HFFc6 (cell line): ENCODE measurements at regions not wholly inside any gene's neighbourhood (a gene's known extent, or its start where the extent isn't known, plus 50 kb on each side); places are given as distances from the start of the nearest gene placed in this dataset.

Experiments
- DNase-seq: peaks from one replicate; pipeline ENCODE4 v3.0.0-alpha.2; 2018
- H3K27ac Mint-ChIP-seq: 2 replicates; pipeline ENCODE4 v1.8.0; 2020; ENCODE audit warnings: mild to moderate bottlenecking, mixed read lengths
- H3K27me3 Mint-ChIP-seq: 2 replicates; pipeline ENCODE4 v1.8.0; 2021; ENCODE audit warnings: mild to moderate bottlenecking, moderate library complexity, mixed read lengths; ENCODE audit not compliant: insufficient read depth
- H3K36me3 Mint-ChIP-seq: 2 replicates; pipeline ENCODE4 v1.8.0; 2021; ENCODE audit warnings: low read depth, mixed read lengths
- H3K4me1 Mint-ChIP-seq: 2 replicates; pipeline ENCODE4 v1.8.0; 2020; ENCODE audit warnings: low read depth, mixed read lengths
- H3K4me3 Mint-ChIP-seq: 2 replicates; pipeline ENCODE4 v1.8.0; 2020; ENCODE audit warnings: mild to moderate bottlenecking, moderate library complexity, mixed read lengths
- H3K9me3 Mint-ChIP-seq: 2 replicates; pipeline ENCODE4 v1.8.0; 2020; ENCODE audit warnings: mild to moderate bottlenecking, mixed read lengths
- CTCF ChIP-seq: fragments of 200-600 bp; sonication (generic); IDR thresholded peaks from 2 replicates; pipeline ENCODE4 v1.5.0; 2021; ENCODE audit warnings: antibody characterized with exemption, mild to moderate bottlenecking

- TF ChIP-seq CTCF: no peak
- Mint-ChIP-seq H3K36me3 (no peaks in the 10 kb centered on the region; the same call in 1 of the 2 replicates), H3K4me3 (no peak overlapping the region), H3K27me3 (no peaks in the 10 kb centered on the region; the same call in 1 of the 2 replicates), H3K27ac (no peak overlapping the region), H3K4me1 (no peaks in the 10 kb centered on the region), H3K9me3 (peaks cover 4% of the 10 kb centered on the region; the same call in 1 of the 2 replicates)
- no peak for DNase-seq
These were observed 198.7 kb upstream of the NDST3 start for GRCh38 chr4:117835566-117835965.

GRCh38 chr4:117844594-117844993 is 189.7 kb upstream of the NDST3 start:
- no peak for TF ChIP-seq CTCF
- Mint-ChIP-seq H3K4me1 (no peaks in the 10 kb centered on the region), H3K27ac (no peak overlapping the region), H3K36me3 (no peaks in the 10 kb centered on the region; the same call in 1 of the 2 replicates), H3K4me3 (no peak overlapping the region), H3K27me3 (no peaks in the 10 kb centered on the region), H3K9me3 (peaks cover 38% of the 10 kb centered on the region)
- DNase-seq: no peak

GRCh38 chr4:117845270-117845669 is 189.0 kb upstream of the NDST3 start:
- Mint-ChIP-seq H3K27ac (no peak overlapping the region), H3K9me3 (peaks cover 44% of the 10 kb centered on the region), H3K4me3 (no peak overlapping the region), H3K36me3 (peaks cover 4% of the 10 kb centered on the region; the same call in 1 of the 2 replicates), H3K27me3 (no peaks in the 10 kb centered on the region; the same call in 1 of the 2 replicates), H3K4me1 (no peaks in the 10 kb centered on the region)
- no peak for DNase-seq
- TF ChIP-seq CTCF: no peak

- Mint-ChIP-seq H3K36me3 (peaks cover 7% of the 10 kb centered on the region; the same call in 1 of the 2 replicates), H3K27me3 (no peaks in the 10 kb centered on the region; the same call in 1 of the 2 replicates), H3K9me3 (peaks cover 39% of the 10 kb centered on the region), H3K4me1 (no peaks in the 10 kb centered on the region), H3K4me3 (no peak overlapping the region), H3K27ac (no peak overlapping the region)
- TF ChIP-seq CTCF: no peak
- no peak for DNase-seq
These were observed 186.4 kb upstream of the NDST3 start for GRCh38 chr4:117847849-117848248.

GRCh38 chr4:117868201-117868600 is 166.1 kb upstream of the NDST3 start:
- no peak for DNase-seq
- H3K4me1 Mint-ChIP-seq: no peaks in the 10 kb centered on the region
- no peak overlapping the region for H3K4me3 Mint-ChIP-seq
- H3K27me3 Mint-ChIP-seq: no peaks in the 10 kb centered on the region
- no peak overlapping the region for H3K27ac Mint-ChIP-seq
- TF ChIP-seq CTCF: no peak
- H3K9me3 Mint-ChIP-seq: peaks cover 31% of the 10 kb centered on the region
- H3K36me3 Mint-ChIP-seq: no peaks in the 10 kb centered on the region

GRCh38 chr4:117873779-117874178 is 160.5 kb upstream of the NDST3 start:
- Mint-ChIP-seq H3K4me1 (no peaks in the 10 kb centered on the region), H3K9me3 (peaks cover 15% of the 10 kb centered on the region), H3K36me3 (no peaks in the 10 kb centered on the region), H3K4me3 (no peak overlapping the region), H3K27me3 (no peaks in the 10 kb centered on the region), H3K27ac (no peak overlapping the region)
- no peak for TF ChIP-seq CTCF
- DNase-seq: no peak
